HG02870 (cell line): ENCODE measurements at regions not wholly inside any gene's neighbourhood (a gene's known extent, or its start where the extent isn't known, plus 50 kb on each side); places are given as distances from the start of the nearest gene placed in this dataset.
"Not testable (repeated sequence)": the region's sequence is repeated elsewhere in the genome, so short reads cannot be mapped to it uniquely, and the experiment has no call there.

Experiments
- ATAC-seq: cut with Tn5 transposase; IDR thresholded peaks from one replicate; pipeline ENCODE4 v1.9.1; 2021; ENCODE audit warnings: mild to moderate bottlenecking, moderate library complexity; ENCODE audit not compliant: unreplicated experiment

GRCh38 chr2:160721089-160722040, 227.8 kb upstream of the RBMS1 start:
- ATAC-seq, result no peak

- no peak for ATAC-seq
Measured at GRCh38 chr2:160726046-160726445, 232.4 kb upstream of the RBMS1 start.

- ATAC-seq, result no peak
Measured at GRCh38 chr2:160730296-160730995, 236.8 kb upstream of the RBMS1 start.

GRCh38 chr2:160731415-160731814, 237.8 kb upstream of the RBMS1 start:
- ATAC-seq, result no peak

- no peak for ATAC-seq
Measured at GRCh38 chr2:160731856-160732255, 238.2 kb upstream of the RBMS1 start.

GRCh38 chr2:160735696-160736095, 242.1 kb upstream of the RBMS1 start:
- no peak for ATAC-seq

GRCh38 chr2:160736148-160737028, 242.8 kb upstream of the RBMS1 start:
- ATAC-seq, result no peak

GRCh38 chr2:160737247-160737646, 243.6 kb upstream of the RBMS1 start:
- ATAC-seq, result no peak

GRCh38 chr2:160741271-160741670, 247.7 kb upstream of the RBMS1 start:
- ATAC-seq, result no peak

GRCh38 chr2:160741815-160742214, 248.2 kb upstream of the RBMS1 start:
- no peak for ATAC-seq

GRCh38 chr2:160742667-160743066, 249.1 kb upstream of the RBMS1 start:
- no peak for ATAC-seq

GRCh38 chr2:160747501-160748170, 254.0 kb upstream of the RBMS1 start:
- no peak for ATAC-seq

GRCh38 chr2:160751021-160751420, 257.4 kb upstream of the RBMS1 start:
- no peak for ATAC-seq

- ATAC-seq, result no peak
Measured at GRCh38 chr2:160752475-160753330, 259.1 kb upstream of the RBMS1 start.

GRCh38 chr2:160753331-160753654, 259.7 kb upstream of the RBMS1 start:
- ATAC-seq, result no peak

GRCh38 chr2:160753960-160754359, 260.4 kb upstream of the RBMS1 start:
- no peak for ATAC-seq

- ATAC-seq, result no peak
Measured at GRCh38 chr2:160756481-160756880, 262.9 kb upstream of the RBMS1 start.

GRCh38 chr2:160762493-160763128, 269.0 kb upstream of the RBMS1 start:
- not testable (repeated sequence) for ATAC-seq

GRCh38 chr2:160783474-160783873, 289.9 kb upstream of the RBMS1 start:
- ATAC-seq, result no peak
